ENCODE measurements at regions not wholly inside any gene's neighbourhood (a gene's known extent, or its start where the extent isn't known, plus 50 kb on each side); places are given as distances from the start of the nearest gene placed in this dataset.

DNA sequence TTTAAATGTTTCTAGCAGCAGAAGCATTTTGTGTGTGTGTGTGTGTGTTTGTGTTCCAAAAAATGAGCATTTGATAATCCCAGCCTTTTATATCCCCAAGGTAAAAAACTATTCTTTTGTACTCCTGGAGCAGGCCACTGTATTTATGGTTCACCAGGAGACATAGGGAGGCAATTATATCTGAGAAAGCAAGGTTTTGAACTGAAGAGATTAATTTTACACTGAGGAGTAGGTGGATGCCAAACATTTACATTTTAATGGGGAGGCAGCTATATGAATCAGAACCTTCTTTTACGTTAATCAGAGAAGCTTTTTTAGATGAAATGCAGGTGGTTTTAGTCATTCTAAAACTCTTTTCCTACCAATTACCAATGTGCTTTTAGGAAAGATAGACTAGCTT lies 1374.0 kb upstream of the TENM4 start:
- Histone ChIP-seq H3K4me2 (ENCODE audit: low read depth, low read length) (no peak overlapping the region), H2BK5ac (ENCODE audit: low read depth, low read length, poor library complexity, severe bottlenecking) (no peak overlapping the region), H4K91ac (ENCODE audit: insufficient read depth, low read depth, low read length) (no peak overlapping the region), H3K4ac (ENCODE audit: low read depth, low read length) (no peak overlapping the region), H2BK20ac (ENCODE audit: low read depth, low read length) (no peak overlapping the region), H3K36me3 (ENCODE audit: control insufficient read depth, insufficient read depth, low read length) (no peaks in the 10 kb centered on the region), H3K27ac (ENCODE audit: insufficient read depth, low read length) (no peak overlapping the region), H4K20me1 (ENCODE audit: insufficient read depth, low read length) (no peaks in the 10 kb centered on the region), H2AFZ (replicated peaks; ENCODE audit: low read length, poor library complexity) (no peak overlapping the region), H4K8ac (ENCODE audit: low read depth in 2 of 2, low read length in 2 of 2) (no peak overlapping the region), H3K27me3 (ENCODE audit: control insufficient read depth, insufficient read depth, low read length) (no peaks in the 10 kb centered on the region), H2AK9ac (replicated peaks; ENCODE audit: low read depth, low read length, poor library complexity) (no peak overlapping the region), H4K5ac (ENCODE audit: low read depth, low read length) (no peak overlapping the region), H3K18ac (ENCODE audit: low read depth, low read length) (no peak overlapping the region), H3K23ac (ENCODE audit: low read depth, low read length) (no peak overlapping the region), H3K4me1 (ENCODE audit: control insufficient read depth, insufficient read depth, low read length) (no peaks in the 10 kb centered on the region), H3K9me1 (ENCODE audit: insufficient read depth, low read length) (no peaks in the 10 kb centered on the region), H3K9me3 (ENCODE audit: control insufficient read depth, insufficient read depth, low read length) (no peaks in the 10 kb centered on the region), H3K56ac (ENCODE audit: extremely low read depth, insufficient read depth, low read length) (no peak overlapping the region), H2BK15ac (ENCODE audit: low read depth, low read length) (no peak overlapping the region), H2BK120ac (ENCODE audit: low read depth, low read length) (no peak overlapping the region), H3K4me3 (ENCODE audit: insufficient read depth, low read depth, low read length) (no peak overlapping the region), H2AK5ac (ENCODE audit: low read depth, low read length) (no peak overlapping the region), H3K14ac (replicated peaks; ENCODE audit: low read depth, low read length) (no peak overlapping the region), H3K79me1 (ENCODE audit: low read depth in 1 of 2, low read length in 2 of 2) (no peaks in the 10 kb centered on the region), H3K9ac (ENCODE audit: low read depth, low read length) (no peak overlapping the region)
- DNase-seq: no peak
- CTCF ChIA-PET: no interaction called here
- in situ Hi-C loops (cut with MboI; ENCODE audit: low sequenced_read_pairs): no loop called here
- POLR2A ChIA-PET (ENCODE audit: unreplicated experiment): no interaction called here
- no peak for TF ChIP-seq RAD21 (IDR thresholded peaks at IDR 0.05; ENCODE audit: low read length)
- TF ChIP-seq CHD1 (IDR thresholded peaks at IDR 0.05; ENCODE audit: low read depth, low read length): no peak
- no peak for TF ChIP-seq MAZ (IDR thresholded peaks at IDR 0.05; ENCODE audit: borderline replicate concordance, low read depth, low read length)
- TF ChIP-seq NFE2L2 (IDR thresholded peaks at IDR 0.05; ENCODE audit: low read depth, low read length): no peak
- no peak for TF ChIP-seq RCOR1 (IDR thresholded peaks at IDR 0.05; ENCODE audit: insufficient replicate concordance, low read length)
- no peak for TF ChIP-seq POLR2A (IDR thresholded peaks at IDR 0.05; ENCODE audit: low read depth, low read length)
- TF ChIP-seq MXI1 (IDR thresholded peaks at IDR 0.05; ENCODE audit: borderline replicate concordance, low read depth, low read length): no peak
- TF ChIP-seq, protein P1, sequence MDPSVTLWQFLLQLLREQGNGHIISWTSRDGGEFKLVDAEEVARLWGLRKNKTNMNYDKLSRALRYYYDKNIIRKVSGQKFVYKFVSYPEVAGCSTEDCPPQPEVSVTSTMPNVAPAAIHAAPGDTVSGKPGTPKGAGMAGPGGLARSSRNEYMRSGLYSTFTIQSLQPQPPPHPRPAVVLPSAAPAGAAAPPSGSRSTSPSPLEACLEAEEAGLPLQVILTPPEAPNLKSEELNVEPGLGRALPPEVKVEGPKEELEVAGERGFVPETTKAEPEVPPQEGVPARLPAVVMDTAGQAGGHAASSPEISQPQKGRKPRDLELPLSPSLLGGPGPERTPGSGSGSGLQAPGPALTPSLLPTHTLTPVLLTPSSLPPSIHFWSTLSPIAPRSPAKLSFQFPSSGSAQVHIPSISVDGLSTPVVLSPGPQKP (IDR thresholded peaks at IDR 0.05; ENCODE audit: borderline replicate concordance, low read depth, low read length): no peak
- no peak for TF ChIP-seq FOS (IDR thresholded peaks at IDR 0.05; ENCODE audit: low read depth, low read length)
- TF ChIP-seq, protein P2, sequence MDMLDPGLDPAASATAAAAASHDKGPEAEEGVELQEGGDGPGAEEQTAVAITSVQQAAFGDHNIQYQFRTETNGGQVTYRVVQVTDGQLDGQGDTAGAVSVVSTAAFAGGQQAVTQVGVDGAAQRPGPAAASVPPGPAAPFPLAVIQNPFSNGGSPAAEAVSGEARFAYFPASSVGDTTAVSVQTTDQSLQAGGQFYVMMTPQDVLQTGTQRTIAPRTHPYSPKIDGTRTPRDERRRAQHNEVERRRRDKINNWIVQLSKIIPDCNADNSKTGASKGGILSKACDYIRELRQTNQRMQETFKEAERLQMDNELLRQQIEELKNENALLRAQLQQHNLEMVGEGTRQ (IDR thresholded peaks at IDR 0.05; ENCODE audit: low read depth, low read length): no peak
- dilution Hi-C loops (cut with HindIII; ENCODE audit: low sequenced_read_pairs, unreplicated experiment): no loop called here
- ATAC-seq (ENCODE audit: low read depth): no peak
- intact Hi-C loops (cut with micrococcal nuclease): no loop called here
- no CpG with 5 or more reads among the region's 1 CpG for WGBS, 2 experiments (ENCODE audit: extremely low coverage in 2 of 2, insufficient read length in 1 of 2)
- BruUV-seq (replicated peaks): no TSS peak
